ENCODE measurements at regions not wholly inside any gene's neighbourhood (a gene's known extent, or its start where the extent isn't known, plus 50 kb on each side); places are given as distances from the start of the nearest gene placed in this dataset.

DNA sequence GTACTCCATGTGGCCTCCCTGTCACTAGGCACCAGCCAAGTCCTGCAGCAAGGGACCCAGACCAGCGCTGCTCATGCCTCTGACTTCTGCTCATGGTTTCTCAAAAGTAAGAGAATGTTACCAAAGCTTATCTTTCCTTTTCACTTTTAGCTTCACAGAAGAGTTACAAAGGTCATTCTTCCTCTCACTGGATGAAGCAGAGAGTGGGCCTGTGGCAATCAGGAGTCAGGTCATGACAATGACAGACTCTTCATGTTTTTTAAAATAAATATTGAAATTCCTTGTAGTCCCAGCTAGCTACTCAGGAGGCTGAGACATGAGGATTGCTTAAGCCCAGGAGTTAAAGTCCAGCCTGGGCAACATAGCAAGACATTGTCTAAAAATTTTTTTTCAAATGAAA, 126.1 kb downstream of the OSR1 start:
- no peak for DNase-seq

DNA sequence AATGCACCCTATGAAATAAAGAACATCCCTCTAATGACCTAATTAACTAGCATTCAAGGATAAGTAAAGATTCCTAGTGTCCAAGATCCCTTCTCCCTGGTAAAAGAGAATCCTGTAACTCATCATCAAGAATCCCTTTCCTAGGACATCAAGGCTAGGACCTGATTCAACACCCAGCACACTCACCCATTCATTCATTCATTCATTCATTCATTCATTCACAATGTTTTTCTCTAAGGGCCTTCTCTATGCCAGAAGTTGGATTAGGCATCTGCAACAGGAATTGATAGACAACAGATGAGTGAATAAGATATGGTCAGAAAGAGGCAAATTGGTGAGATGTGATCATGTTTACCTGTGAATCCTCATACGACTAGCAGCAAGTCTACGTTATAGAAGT, 126.8 kb downstream of the OSR1 start:
- no peak for DNase-seq

DNA sequence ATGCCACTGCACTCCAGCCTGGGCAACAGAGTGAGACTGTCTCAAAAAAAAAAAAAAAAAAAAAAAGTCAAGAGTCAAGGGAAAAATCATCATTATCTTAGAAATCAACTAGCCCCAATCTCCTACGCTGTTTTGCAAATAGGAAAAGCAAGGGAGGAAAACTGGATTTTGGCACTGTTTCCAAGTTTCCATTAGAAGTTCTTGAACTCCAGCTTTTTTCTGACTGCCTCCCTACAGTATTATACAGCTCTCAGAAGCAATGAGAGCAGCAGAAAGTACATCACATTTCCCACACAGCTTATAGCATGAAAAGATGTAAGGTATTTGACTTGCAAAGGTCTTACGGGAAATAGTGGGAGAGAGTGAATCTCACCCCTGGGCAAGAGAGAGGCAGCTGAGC, 127.8 kb downstream of the OSR1 start:
- no peak for DNase-seq

DNA sequence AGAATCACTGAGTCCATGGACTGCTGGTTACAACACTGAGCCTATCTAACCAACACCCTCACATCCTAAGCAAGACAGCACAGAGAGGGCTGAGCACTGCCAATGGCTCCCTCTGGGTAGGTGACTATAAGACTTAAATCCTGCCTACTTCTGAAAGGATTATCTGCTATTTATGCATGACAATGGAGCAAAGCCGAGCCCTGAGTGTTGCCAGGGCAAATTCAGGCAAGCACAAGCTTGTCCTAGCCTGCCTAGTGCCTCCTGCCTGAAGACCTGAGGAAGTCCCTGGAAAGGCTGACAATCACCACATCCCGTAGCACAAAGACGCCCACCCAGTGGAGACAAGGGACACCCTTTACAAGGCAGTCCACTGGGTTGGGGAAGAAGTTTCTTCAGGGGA, 129.7 kb downstream of the OSR1 start:
- DNase-seq: no peak

DNA sequence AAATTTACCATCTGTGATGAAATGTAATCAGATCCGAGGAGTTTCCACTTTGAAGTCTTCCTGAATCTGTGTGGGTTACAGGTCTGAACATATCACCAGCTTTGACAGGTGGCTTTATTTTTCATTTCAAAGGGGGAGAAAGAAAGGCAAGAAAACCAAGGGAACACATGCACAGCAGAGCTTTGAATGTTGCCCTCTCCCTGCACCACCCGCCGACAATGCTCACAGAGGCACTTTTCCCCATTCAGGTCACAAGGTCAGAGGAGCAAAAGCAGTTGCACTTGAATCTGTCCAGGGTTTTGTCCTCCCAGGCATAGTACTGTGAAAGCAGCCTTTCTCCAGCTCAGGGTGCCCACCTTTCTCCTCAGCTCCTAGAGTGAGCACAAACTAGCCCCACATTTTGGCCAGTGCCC, 130.2 kb downstream of the OSR1 start:
- no peak for DNase-seq

DNA sequence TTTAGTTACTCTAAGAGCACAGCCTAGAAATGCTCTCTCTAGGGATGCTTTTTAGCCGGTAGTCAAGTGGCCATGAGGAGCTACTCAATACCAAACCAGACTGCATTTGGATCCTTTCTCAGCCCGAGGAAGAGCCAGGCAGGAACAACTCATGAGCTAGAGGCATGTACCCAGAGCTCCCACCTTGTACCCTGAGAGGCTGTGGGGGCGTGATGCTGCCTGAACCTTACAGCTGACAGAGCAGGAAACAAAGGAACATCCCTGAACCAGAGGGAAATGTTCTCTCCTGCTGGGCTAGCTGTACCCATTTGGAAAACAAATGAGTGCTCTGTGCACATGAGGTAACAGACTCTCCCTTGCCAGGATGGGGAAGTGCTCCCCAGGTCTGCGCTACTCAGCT, 131.6 kb downstream of the OSR1 start:
- DNase-seq: no peak

DNA sequence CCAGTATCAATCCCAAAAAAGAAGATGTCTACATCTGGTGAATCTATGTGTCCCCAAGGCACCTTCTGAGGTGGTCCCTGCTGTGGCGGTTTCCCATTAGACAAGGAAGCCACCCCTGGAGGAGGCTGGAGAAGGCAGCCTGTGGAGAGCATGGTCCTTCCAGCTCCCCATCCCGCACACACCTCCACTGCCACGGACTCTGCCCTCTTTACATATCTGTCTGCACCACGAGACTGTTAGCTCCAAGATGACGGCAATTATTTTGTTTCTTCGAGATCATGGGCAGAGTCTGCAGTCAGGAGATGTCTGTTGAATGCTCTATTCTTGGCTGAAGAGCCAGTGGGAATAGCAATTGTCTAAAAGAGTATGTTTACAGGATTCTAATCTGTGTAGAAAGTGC, 132.0 kb downstream of the OSR1 start:
- no peak for DNase-seq

DNA sequence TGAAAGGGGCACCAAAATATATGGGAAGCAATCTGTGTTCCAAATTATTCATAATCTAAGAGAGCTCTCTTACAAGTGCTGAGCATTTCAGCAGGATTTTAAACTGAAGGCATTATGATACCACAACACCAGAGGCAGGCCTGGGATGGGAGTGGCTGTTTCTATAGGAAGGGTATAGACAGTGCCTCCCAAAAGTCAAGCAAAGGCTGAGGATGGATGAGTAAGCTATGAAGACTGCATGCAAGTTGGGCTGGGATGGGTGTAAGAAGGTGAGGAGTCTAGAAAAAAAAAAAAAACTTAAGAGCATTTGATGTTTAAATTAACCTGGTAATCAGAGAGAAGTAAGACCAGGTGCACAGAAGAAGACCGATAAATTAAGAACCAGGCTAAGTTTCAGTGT, 132.5 kb downstream of the OSR1 start:
- no peak for DNase-seq

DNA sequence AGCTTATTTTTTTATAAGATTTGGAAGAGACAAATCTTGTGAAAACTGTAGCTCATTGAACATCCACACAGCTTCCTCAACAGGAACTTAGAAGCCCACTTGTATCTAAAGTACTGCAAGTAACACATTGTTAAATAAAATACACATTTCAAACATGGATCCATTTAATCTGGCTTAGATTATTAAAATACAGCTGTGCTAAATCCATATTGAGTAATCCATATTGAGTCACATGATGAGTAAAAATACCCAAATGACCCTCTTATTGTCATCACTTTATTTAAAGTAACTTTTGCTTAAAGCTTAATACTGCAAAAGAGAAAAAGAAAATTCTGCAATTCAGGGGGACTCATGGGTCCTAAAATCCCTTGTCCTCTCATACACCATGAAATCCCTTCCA, 133.3 kb downstream of the OSR1 start:
- DNase-seq: no peak

DNA sequence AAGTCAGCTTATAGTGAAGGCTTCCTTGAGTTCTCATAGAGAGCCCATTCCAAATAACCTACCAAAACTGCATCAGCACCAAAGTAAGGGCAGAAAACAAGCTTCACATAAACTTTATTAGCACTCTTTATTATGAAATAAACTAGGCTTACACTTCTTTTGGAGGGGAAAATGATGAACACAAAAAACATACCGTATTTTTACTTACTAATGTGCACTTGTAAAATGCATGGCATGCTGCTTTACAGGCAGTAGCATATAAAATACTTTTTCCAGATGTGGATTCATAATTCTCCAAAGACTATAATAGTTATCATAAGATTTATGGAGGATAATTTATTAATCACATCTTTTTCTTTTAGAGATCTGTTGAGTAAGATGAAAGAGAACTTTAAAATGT, 133.9 kb downstream of the OSR1 start:
- DNase-seq: no peak

DNA sequence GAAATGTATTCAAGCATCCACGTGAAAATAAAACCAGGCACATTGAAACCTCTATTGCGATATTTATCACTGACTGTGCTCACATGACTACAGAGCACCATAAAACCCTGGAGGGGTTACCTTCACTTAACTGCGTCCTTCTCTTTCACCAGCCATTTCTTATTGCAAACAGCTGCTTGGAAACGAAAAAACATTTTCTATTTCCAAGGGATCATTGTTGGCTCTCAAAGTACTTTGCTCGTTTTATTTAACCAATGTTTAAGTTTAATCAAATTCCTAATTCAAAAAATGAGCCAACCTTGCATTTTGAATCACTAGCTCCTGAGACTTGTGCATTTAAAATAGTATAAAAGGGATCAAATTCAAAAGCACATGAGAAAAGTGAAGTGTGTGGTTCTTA, 134.4 kb downstream of the OSR1 start:
- DNase-seq: no peak

DNA sequence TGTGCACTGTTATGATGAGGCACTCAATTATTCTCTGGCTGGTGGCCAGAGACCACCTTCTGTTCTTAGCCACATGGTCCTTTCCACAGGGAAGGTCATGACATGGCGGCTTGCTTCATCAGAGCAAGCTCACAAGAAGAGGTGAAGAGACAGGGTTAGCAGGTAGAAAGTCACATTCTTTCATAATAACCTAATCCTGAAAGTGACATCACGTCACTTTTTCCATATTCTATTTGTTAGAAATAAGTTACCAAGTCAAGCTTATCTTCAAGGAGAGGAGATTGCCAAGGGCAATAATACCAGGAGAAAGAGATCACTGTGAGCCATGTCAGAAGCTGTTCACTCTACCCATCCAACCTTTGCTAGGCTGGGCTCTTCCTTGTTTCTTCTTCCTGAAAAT, 139.4 kb downstream of the OSR1 start:
- DNase-seq: no peak

DNA sequence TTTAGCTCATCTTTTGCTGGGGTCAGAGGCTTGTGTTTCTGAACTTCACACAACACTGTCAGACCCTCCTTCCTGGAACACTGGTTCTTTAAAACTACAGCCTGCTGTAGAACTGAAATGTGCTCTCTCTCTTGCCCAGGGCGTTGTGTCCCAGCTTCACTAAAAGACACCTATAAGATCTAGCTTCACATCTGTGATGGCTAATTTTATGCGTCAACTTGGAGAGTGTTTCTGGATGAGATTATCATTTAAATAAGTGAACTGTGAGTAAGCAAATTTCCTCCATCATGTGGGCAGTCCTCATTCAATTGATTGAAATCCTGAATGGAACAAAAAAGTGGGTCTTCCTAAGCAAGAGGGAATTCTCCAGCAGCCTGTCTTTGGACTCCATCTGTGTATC, 140.3 kb downstream of the OSR1 start:
- no peak for DNase-seq

DNA sequence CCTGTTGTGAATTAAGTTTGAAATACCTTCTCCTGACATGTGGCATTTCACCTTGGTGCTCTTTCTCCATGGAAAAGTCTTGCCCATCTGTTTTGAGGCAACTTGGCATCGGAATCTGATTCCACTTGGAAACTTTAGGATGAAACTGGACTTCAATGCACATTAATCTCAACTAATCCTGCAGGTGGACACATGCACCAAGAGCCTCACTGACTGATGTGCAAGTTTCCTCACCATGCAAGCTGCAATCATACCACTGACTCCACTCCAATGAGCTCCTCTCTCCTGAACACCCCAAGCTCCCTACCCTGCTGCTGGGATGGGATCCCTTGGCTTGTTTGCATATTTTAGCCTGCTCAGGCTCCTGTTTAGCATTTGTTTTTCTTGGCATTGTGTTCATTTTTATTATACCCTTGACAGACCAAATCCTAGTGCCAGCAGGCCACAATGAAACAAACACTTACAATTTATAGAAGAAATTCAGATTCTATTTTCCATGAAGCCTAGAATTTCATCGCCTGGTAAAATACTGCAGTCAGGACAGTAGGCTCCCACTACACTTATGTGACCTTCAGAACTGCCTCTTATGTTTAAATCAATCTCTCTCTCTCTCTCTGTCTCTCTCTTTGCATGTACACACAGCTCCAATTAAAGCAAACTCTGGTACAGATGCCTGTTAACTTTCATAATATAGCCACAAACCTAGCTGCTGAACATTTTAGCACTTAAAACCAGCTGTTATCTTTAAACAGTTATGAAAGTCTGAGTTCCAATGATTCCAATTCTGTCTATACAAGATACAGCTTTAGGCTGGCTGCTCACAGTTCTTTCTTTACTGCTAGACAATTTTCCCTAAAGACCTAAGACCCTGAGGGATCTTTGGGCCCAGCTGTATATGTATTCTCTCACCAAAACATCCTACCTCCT, 141.5 kb downstream of the OSR1 start:
- no peak for DNase-seq

DNA sequence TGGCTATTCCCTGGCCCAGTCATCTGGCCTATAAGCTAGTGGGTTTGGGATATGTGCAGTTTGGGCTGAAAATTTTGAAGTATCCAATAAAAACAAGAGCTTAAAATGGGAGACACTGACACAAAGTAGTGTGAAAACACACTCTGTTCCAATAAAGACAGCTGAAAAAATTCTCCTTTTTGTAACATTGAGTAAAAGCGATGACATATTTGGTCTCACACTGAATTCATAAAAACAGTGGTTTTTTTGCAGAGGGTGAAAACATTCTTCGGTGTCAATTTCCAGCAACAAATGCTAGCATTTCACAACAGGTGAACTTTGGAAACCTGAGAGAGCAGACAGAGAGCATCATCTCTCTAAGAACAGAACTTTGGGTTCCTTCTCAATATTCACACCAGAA, 142.2 kb downstream of the OSR1 start:
- no peak for DNase-seq

DNA sequence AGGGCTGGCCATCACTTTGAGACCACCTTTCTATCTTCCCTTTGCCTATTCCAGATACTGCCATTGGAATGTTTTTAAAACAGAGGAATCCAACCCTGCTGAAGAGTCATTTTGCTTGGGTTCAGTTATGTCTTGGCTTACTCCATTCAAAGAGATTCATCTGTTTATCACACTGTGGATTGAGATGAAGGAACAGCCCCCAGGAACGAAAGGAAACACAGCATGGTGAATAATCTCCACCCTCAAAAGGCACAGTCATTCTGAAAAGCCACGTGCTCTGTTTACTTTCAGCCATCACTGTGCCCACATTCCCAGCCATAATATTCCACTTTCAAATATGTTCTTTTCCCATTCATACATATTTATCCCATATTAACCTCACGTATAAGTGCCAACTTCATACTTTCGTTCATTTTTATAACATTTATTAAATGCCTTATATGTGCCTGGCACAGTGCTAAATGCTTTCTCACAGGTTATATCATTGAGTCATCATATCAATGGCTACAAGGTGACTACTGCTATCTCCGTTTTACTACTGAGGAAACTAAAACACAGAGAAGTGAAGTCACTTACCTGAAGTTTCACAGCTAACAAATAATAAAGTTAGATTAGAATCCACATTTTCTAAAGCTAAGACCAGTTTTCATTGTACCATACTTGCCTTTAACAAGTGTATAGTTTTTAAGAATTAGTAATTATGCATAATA, 143.6 kb downstream of the OSR1 start:
- DNase-seq: no peak

DNA sequence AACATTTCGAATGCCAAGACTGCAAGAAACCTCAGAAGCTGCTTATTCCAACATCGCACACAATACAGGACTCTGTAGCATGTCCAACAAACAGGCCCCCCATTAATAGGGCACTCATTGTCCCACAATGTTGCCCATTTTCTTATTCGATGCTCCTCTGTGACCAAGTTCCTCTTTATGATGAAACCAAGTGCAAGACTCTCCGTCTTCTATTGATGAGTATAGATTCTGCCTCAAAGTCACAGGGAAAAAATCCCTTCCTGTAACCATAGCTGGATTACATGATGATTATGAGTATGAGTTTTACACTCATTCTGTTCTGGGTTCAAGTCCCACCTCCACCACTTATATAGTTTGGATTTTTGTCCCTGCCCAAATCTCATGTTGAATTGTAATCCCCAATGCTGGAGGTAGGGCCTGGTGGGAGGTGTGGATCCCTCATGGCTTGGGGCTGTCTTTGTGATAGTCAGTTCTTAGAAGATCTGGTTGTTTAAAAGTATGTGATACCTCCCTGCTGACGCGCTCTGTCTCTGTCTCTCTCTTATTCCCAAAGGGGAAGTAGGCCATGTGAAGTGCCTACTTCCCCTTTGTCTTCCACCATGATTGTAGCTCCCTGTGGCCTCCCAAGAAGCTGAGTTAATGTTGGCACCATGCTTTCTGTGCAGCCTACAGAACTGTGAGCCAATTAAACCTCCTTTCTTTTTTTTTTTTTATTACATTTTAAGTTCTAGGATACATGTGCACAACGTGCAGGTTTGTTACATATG, 148.7 kb downstream of the OSR1 start:
- DNase-seq: no peak

DNA sequence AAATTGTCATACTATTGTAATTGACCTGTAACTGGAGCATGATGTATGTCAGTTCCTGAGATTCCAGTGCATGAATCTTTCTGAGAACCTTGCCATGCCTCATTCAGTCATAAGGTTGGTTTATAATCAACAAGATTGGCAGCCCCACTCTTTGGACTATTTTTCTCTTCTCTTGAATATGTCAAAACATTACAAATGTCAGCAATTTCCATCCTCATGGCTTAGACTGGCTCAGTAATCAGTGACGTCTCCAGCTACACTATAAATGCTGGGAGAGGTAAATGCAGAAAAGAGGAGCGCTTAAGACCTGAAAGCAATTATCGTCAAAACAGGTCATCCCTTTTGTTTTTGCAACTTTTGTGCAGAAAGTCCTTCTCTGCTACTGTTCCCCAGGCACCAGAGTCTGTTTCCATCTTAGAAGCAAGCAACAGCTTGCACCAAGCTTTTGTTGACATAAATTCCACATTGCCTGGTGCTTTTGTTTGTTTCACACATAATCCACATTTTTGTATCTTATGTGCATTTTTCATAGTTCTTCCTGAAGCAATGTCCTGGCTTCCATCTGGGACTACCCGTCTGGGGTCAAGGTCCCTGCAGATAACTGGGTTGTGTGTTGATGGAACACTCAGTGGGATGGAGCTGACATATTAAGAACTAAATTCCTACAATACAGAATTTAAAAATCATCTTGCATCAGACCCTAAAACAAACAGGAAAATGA, 149.8 kb downstream of the OSR1 start:
- no peak for DNase-seq

DNA sequence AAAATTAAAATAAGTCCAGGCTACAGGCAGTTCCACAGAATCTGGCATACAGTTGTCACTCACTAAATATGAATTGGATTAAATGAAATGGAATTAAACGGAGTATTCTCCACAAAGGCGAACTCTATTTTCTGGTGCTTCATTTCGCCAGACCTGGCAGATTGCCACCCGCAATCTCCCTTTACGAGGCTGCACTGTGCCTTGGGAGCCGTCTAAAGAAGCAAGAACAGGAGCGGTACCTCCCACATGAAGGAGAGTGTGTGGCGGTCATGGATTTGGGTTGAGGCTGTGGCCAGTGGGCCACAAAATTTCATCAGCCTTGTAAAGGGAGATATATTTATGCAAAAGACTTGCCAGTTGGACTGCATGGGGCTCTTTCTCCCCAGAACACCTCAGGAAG, 151.0 kb downstream of the OSR1 start:
- no peak for DNase-seq

DNA sequence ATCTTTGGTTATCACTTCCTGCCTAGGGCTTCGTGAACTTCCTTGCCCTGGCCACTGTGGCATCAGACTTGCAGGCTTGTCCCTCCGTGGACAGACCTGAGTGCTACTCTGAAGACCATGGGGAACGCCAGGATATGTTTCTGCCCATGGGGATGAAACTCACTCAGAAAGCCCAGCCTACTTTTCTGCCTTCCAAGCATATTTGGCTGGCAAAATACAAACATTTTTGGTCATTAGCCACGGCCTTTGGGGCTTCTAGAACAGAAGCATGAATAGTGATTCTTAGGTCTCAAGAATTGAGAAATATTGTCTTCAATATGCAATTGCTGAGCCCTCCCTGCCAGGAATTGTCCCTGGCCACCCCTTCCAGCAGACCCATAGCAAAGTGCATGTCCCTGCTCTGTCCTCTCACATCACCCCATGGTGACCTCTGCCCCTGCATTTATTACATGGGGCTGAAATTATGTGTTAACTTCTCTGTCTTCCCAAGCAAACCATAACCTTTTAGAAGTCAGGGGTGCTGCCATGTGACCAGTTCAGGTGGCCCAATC, 152.4 kb downstream of the OSR1 start:
- no peak for DNase-seq

DNA sequence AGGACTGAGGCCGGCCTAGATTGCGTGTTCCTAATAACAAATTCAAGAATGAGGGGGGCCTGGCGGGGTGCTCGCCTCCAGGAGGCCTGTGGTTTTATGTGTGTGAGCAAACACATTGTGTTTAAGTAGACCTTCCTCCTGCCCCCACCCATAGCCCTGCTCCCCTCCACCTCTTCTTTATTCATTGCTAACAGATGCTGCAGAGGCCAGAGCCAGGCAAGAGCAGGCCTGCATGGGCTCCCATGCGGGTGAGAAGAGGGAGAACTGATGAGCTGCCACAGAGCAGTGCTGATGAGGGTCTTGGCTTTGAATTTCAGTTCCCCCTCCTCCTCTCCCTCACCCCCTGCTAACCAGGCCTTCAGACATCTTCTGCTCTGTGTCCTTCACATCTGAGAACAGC, 154.6 kb downstream of the OSR1 start:
- DNase-seq: no peak

DNA sequence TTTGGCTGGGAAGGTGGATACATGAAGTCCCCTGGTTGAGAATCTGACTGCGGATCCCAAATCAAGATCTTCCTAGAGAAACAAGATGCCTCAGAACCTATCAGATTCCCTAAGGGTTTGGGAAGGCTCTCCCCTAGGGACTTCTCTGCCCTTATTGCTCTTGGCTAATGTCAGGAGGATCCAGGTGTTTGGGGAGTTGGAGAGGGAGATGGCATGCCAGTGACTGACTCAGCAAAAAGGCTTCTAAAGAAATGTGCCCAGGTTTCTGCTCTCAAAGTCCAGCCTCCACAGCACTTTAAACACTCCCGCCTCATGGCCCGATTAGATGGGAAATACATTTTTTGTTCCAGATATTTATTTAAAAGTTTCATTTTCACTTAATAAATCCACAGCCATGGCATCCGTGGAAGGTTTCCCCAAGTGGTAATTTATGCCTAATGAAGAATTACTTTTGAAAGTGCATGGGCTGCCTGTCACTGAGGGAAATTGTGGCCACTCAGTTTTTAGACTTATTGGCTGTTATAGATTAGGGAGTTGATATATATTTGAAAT, 156.4 kb downstream of the OSR1 start:
- DNase-seq: no peak
